ENCODE measurements at regions not wholly inside any gene's neighbourhood (a gene's known extent, or its start where the extent isn't known, plus 50 kb on each side); places are given as distances from the start of the nearest gene placed in this dataset.

DNA sequence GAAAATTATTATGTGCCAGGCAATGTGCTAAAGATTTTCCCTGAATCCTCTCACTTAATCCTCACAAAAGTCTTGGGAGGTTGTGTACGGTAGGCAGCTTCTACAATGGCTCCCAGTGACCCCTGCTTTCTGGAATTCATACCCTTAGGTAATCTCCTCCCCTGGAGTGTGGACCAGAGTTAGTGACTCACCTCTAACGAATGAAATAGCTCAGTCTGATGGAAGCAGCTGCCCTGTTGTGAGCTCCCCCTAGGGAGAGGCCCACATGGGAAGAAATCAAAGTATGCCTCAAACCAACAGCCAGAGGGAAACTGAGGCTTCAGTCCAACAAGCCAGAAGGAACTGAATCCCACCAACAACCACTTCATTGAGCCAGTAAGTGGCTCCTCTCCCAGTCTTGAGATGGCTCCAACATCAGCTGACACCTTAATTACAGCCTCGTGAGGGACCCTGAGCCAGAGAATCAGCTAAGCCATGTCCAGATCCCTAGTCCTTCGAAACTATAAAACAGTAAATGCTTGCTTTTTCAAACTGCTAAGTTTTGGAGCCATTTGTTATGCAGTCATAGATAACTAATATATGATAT, 98.9 kb upstream of the ISX start:
- no peak for TF ChIP-seq POLR2A (IDR thresholded peaks at IDR 0.05)
- TF ChIP-seq, protein P1, sequence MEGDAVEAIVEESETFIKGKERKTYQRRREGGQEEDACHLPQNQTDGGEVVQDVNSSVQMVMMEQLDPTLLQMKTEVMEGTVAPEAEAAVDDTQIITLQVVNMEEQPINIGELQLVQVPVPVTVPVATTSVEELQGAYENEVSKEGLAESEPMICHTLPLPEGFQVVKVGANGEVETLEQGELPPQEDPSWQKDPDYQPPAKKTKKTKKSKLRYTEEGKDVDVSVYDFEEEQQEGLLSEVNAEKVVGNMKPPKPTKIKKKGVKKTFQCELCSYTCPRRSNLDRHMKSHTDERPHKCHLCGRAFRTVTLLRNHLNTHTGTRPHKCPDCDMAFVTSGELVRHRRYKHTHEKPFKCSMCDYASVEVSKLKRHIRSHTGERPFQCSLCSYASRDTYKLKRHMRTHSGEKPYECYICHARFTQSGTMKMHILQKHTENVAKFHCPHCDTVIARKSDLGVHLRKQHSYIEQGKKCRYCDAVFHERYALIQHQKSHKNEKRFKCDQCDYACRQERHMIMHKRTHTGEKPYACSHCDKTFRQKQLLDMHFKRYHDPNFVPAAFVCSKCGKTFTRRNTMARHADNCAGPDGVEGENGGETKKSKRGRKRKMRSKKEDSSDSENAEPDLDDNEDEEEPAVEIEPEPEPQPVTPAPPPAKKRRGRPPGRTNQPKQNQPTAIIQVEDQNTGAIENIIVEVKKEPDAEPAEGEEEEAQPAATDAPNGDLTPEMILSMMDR (IDR thresholded peaks at IDR 0.05): no peak

All from testis (tissue), 2 donors.